ENCODE measurements at regions not wholly inside any gene's neighbourhood (a gene's known extent, or its start where the extent isn't known, plus 50 kb on each side); places are given as distances from the start of the nearest gene placed in this dataset.

DNA sequence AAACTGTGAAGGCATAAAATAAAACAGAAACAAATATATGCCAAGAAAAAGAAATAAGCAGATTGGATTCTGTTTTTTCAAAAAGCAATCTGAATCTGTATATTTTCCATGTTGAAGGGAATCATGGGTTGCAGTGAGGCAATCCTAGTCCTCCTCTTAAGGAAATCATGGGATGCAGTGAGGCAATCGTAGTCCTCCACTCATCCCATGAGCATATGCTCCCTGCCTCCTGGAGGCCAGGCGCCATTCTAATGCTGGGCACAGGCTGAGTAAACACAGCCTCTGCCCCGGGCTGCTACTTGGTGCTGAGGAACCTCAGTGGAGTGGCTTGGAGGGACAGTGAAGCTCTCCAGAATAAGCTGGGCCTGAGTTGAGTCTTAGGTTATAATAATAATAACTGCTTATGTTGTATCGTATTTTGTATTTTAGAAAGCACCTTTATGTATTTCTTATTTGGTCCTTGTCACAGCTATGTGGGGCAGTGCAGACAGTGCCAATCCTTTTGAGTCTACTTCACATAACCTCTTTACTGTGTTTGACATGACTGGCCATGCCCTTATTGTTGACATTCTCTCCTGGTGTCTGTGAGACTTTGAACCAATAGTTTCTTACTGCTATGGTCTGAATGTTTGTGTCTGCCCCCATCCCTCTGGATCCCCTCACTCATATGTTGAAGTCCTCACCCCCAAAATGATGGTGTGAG is 56.6 kb upstream of the CITED2 start:
- TF ChIP-seq EZH2 (IDR thresholded peaks at IDR 0.05) (no peak), CTCF (IDR thresholded peaks at IDR 0.05) (no peak)
